A673 (cell line): ENCODE measurements at regions not wholly inside any gene's neighbourhood (a gene's known extent, or its start where the extent isn't known, plus 50 kb on each side); places are given as distances from the start of the nearest gene placed in this dataset.

Source experiments
- EZH2 ChIP-seq: fragments of 200-600 bp; sonication (generic); IDR thresholded peaks from 2 replicates; pipeline ENCODE4 v1.6.1; 2017; ENCODE audit warnings: borderline replicate concordance, low read depth, mild to moderate bottlenecking, mixed read lengths, antibody characterized with exemption, low read length; ENCODE audit not compliant: poor library complexity, severe bottlenecking
- TF ChIP-seq, protein P1 (sequence below): fragments of 300-800, 200-600 bp; sonication (generic); conservative IDR thresholded peaks from 2 replicates; pipeline ENCODE4 v1.5.1; 2017; ENCODE audit warnings: low read depth, mild to moderate bottlenecking, antibody characterized with exemption, low read length, moderate library complexity, mixed read lengths

DNA sequence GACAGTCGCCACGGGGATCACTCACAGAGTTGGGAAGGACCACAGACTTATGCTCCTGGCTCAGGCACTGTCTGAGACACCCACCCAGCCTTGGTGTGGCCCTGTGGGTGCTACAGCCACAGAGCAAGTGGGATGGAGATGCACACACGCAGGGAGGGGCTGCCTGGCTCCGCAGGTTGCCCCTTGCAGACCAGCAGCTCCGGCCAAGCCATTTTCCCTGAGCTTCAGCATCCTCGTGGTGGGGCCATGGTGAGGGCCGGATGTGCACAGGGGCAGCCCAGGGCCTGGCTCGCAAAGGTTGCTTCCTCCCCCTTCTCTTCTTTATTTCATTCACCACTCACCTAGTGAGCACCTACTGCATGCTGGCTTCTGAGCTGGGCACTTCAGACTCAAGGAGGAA lies 55.4 kb upstream of the GRIP2 start:
- TF ChIP-seq, protein P1, sequence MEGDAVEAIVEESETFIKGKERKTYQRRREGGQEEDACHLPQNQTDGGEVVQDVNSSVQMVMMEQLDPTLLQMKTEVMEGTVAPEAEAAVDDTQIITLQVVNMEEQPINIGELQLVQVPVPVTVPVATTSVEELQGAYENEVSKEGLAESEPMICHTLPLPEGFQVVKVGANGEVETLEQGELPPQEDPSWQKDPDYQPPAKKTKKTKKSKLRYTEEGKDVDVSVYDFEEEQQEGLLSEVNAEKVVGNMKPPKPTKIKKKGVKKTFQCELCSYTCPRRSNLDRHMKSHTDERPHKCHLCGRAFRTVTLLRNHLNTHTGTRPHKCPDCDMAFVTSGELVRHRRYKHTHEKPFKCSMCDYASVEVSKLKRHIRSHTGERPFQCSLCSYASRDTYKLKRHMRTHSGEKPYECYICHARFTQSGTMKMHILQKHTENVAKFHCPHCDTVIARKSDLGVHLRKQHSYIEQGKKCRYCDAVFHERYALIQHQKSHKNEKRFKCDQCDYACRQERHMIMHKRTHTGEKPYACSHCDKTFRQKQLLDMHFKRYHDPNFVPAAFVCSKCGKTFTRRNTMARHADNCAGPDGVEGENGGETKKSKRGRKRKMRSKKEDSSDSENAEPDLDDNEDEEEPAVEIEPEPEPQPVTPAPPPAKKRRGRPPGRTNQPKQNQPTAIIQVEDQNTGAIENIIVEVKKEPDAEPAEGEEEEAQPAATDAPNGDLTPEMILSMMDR: no peak
- TF ChIP-seq EZH2: no peak
